Hypothalamus (tissue), 51 donors: ENCODE measurements at regions not wholly inside any gene's neighbourhood (a gene's known extent, or its start where the extent isn't known, plus 50 kb on each side); places are given as distances from the start of the nearest gene placed in this dataset.

Experiments
- DNase-seq, 51 donors: peaks; one replicate each; lab custom pipeline; 2025; lab: John Stamatoyannopoulos, UW

DNA sequence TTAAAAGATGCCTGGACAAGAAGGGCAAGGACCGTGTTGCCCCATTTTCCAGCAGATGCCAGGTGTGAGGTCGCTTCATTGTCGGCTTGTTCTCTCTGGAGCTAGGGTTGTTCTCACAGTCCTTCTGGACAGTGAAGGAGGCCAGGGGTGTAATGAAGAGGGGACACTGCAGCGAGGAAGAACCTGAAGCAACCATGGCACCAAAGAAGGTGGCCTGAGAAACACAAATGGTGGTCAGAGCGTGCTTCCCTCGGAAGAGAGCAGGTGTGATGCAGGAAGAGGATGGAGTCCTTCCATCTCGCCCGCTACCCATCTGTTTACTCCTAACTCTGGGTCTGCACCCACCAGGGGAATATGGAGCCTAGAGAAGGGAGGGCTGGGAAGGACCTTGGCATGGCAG lies 50.3 kb upstream of the TWIST2 start:
- DNase-seq, result no peak
